ENCODE measurements at regions not wholly inside any gene's neighbourhood (a gene's known extent, or its start where the extent isn't known, plus 50 kb on each side); places are given as distances from the start of the nearest gene placed in this dataset.

DNA sequence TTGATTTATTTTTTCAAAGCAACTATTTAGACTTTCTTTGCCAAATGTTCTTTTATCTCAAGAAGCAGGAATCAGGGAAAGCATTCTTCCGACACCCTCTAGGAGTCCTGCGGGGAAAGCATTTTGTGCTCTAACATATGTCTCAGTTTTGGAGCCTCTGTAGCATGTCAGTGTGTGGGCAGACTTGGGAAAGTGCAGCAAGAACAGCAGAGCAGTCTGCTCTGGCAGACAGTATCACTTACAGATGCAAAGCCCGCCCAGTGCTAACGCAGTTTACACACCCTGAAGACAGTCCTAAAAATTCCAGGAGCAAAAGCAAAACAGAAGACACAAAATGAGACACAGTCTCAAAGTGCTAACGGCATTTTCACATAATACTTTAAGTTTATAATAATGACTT is 393.5 kb downstream of the KLF12 start:
- no peak for TF ChIP-seq SIN3A (IDR thresholded peaks at IDR 0.05; ENCODE audit: borderline replicate concordance, insufficient read depth, low read length)
- TF ChIP-seq, protein P1, sequence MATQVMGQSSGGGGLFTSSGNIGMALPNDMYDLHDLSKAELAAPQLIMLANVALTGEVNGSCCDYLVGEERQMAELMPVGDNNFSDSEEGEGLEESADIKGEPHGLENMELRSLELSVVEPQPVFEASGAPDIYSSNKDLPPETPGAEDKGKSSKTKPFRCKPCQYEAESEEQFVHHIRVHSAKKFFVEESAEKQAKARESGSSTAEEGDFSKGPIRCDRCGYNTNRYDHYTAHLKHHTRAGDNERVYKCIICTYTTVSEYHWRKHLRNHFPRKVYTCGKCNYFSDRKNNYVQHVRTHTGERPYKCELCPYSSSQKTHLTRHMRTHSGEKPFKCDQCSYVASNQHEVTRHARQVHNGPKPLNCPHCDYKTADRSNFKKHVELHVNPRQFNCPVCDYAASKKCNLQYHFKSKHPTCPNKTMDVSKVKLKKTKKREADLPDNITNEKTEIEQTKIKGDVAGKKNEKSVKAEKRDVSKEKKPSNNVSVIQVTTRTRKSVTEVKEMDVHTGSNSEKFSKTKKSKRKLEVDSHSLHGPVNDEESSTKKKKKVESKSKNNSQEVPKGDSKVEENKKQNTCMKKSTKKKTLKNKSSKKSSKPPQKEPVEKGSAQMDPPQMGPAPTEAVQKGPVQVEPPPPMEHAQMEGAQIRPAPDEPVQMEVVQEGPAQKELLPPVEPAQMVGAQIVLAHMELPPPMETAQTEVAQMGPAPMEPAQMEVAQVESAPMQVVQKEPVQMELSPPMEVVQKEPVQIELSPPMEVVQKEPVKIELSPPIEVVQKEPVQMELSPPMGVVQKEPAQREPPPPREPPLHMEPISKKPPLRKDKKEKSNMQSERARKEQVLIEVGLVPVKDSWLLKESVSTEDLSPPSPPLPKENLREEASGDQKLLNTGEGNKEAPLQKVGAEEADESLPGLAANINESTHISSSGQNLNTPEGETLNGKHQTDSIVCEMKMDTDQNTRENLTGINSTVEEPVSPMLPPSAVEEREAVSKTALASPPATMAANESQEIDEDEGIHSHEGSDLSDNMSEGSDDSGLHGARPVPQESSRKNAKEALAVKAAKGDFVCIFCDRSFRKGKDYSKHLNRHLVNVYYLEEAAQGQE (IDR thresholded peaks at IDR 0.05; ENCODE audit: insufficient read depth in 1 of 2, low read depth in 2 of 2, low read length in 2 of 2), result no peak

Measured in PFSK-1 (cell line).